ENCODE measurements at regions not wholly inside any gene's neighbourhood (a gene's known extent, or its start where the extent isn't known, plus 50 kb on each side); places are given as distances from the start of the nearest gene placed in this dataset.
"Not testable (repeated sequence)": the region's sequence is repeated elsewhere in the genome, so short reads cannot be mapped to it uniquely, and the experiment has no call there.

DNA sequence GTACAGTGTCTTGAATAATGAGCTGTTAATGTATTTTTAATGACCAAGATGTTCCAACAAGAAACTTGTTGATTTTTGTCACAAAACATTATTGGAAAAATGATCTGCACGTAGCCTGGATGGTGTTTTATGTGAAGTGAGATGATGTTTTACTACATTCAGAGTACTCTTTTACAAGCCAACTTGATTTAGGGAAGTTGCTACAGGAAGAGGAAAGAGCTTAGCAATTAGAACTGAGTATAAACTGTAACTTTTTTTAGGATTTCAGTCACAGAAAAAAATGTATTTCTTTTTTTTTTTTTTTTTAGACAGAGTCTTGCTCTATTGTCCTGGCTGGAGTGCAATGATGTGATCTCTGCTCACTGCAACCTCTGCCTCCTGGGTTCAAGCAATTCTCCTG is 113.6 kb upstream of the ADRA1B start:
- 56 to 70% (median 61%) methylated on average over 1 of the region's 1 CpG for WGBS, 4 donors
- TF ChIP-seq, protein P1, sequence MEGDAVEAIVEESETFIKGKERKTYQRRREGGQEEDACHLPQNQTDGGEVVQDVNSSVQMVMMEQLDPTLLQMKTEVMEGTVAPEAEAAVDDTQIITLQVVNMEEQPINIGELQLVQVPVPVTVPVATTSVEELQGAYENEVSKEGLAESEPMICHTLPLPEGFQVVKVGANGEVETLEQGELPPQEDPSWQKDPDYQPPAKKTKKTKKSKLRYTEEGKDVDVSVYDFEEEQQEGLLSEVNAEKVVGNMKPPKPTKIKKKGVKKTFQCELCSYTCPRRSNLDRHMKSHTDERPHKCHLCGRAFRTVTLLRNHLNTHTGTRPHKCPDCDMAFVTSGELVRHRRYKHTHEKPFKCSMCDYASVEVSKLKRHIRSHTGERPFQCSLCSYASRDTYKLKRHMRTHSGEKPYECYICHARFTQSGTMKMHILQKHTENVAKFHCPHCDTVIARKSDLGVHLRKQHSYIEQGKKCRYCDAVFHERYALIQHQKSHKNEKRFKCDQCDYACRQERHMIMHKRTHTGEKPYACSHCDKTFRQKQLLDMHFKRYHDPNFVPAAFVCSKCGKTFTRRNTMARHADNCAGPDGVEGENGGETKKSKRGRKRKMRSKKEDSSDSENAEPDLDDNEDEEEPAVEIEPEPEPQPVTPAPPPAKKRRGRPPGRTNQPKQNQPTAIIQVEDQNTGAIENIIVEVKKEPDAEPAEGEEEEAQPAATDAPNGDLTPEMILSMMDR (IDR thresholded peaks at IDR 0.05): no peak
- no peak for TF ChIP-seq POLR2A (IDR thresholded peaks at IDR 0.05)

DNA sequence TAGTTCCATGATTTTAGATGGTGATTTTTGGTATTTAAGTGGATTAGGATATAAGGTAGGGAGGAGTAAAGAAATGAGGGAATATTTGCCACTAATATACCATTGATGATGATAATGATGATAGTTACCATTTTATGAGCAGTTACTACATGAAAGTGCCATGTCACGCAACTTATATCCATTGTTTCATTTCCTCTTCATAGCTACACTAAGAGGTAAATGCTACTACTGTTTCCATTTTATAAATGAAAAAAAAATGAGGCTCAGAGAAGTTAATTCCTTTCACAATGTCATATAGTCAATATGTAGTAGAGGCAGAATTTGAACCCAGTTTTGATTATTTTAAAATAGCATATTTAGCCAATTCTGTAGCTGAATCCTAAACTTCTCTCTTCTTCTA is 112.2 kb upstream of the ADRA1B start:
- 66 to 91% (median 79%) methylated on average over 1 of the region's 1 CpG for WGBS, 4 donors
- DNase-seq: no peak
- no peaks in the 10 kb centered on the region for H3K27me3 ChIP-seq
- no peak overlapping the region for H3K27ac ChIP-seq
- intact Hi-C loops (cut with DNase I): no loop called here
- no peak overlapping the region for H3K4me3 ChIP-seq
- H3K4me1 ChIP-seq (replicated peaks in 1 of 2): peaks cover 0 to 3% of the 10 kb centered on the region in 2 donors
- TF ChIP-seq, protein P1 (IDR thresholded peaks at IDR 0.05): no peak
- no peak for TF ChIP-seq POLR2A (IDR thresholded peaks at IDR 0.05)
- no peaks in the 10 kb centered on the region for H3K36me3 ChIP-seq (replicated peaks in 1 of 2)
- no peaks in the 10 kb centered on the region for H3K9me3 ChIP-seq (replicated peaks in 1 of 3)

More for the DNA sequence above, 113.6 kb upstream of the ADRA1B start:
- no peak for DNase-seq
- Histone ChIP-seq H3K4me1 (replicated peaks in 1 of 2) (peaks cover 0 to 3% of the 10 kb centered on the region in 2 donors), H3K36me3 (replicated peaks in 1 of 2) (no peaks in the 10 kb centered on the region), H3K27ac (no peak overlapping the region), H3K27me3 (no peaks in the 10 kb centered on the region), H3K9me3 (replicated peaks in 1 of 3) (no peaks in the 10 kb centered on the region), H3K4me3 (no peak overlapping the region)
- intact Hi-C loops (cut with DNase I): no loop called here

DNA sequence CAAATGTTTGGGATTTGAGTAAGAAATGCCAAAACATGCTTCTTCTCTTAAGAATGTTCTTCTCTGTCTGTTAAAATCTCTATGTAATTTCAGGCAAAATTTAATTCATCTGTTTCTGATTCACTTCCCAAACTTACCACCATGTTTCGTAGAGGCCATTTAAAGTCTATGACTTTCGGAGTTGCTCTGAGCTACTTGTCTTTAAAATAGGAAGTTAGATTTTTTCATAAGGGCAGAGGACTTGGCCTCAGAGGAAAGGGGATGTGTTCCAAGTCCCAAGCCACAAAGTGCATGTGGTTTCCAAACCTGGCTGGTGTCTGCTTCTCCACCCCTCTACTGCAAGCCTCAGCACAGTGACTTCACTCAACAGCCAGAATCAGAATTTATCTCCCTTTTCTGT is 111.3 kb upstream of the ADRA1B start:
- peak in 6 of 7 donors; percentile 20 to 58 (median 38) for DNase-seq

DNA sequence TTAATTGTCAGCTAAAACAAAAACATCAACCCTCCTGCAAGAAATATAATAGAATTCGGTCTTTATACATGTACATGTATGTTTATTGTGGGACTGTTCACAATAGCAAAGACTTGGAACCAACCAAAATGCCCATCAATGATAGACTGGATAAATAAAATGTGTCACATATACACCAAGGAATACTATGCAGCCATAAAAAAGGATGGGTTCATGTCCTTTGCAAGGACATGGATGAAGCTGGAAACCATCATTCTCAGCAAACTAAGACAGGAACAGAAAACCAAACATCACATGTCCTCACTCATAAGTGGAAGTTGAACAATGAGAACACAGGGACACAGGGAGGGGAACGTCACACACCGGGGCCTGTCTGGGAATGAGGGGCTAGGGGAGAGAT is 109.1 kb upstream of the ADRA1B start:
- H3K27me3 ChIP-seq; H3K4me3 ChIP-seq; H3K4me1 ChIP-seq (replicated peaks in 1 of 2); H3K9me3 ChIP-seq (replicated peaks in 1 of 3); H3K36me3 ChIP-seq (replicated peaks in 1 of 2); intact Hi-C loops (cut with DNase I); H3K27ac ChIP-seq; DNase-seq: not testable (repeated sequence)
- 81 to 88% (median 87%) methylated on average over 3 of the region's 3 CpGs for WGBS, 4 donors

More for the DNA sequence above, 111.3 kb upstream of the ADRA1B start:
- H3K36me3 ChIP-seq (replicated peaks in 1 of 2): no peaks in the 10 kb centered on the region
- no peaks in the 10 kb centered on the region for H3K9me3 ChIP-seq (replicated peaks in 1 of 3)
- H3K27ac ChIP-seq: no peak overlapping the region
- peaks cover 0 to 3% of the 10 kb centered on the region in 2 donors for H3K4me1 ChIP-seq (replicated peaks in 1 of 2)
- no peak for TF ChIP-seq POLR2A (IDR thresholded peaks at IDR 0.05)
- TF ChIP-seq, protein P1 (IDR thresholded peaks at IDR 0.05): no peak
- intact Hi-C loops (cut with DNase I): no loop called here
- 53 to 83% (median 64%) methylated on average over 2 of the region's 2 CpGs for WGBS, 4 donors
- H3K4me3 ChIP-seq: no peak overlapping the region
- H3K27me3 ChIP-seq: no peaks in the 10 kb centered on the region

DNA sequence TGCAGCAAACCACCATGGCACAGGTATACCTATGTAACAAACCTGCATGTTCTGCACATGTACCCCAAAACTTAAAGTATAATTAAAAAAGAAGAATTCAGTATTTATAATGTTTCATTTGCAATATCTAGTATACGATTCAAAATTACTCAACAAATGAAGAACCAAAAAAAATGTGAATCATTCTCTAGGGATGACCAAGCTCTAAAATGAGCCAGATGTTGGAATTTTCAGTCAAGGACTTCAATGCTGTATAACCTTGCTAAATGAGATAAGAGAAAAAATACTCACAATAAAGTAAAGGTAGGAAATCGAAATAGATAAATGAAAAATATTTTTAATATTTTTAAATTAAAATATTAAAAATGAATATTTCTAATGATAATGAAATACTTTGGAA is 108.7 kb upstream of the ADRA1B start:
- H3K36me3 ChIP-seq (replicated peaks in 1 of 2): no peaks in the 10 kb centered on the region
- H3K9me3 ChIP-seq (replicated peaks in 1 of 3): no peaks in the 10 kb centered on the region
- intact Hi-C loops (cut with DNase I): no loop called here
- 36 to 55% (median 48%) methylated on average over 2 of the region's 2 CpGs for WGBS, 4 donors
- no peak overlapping the region for H3K27ac ChIP-seq
- TF ChIP-seq, protein P1 (IDR thresholded peaks at IDR 0.05): no peak
- no peak for TF ChIP-seq POLR2A (IDR thresholded peaks at IDR 0.05)
- H3K27me3 ChIP-seq: no peaks in the 10 kb centered on the region
- no peak overlapping the region for H3K4me3 ChIP-seq
- no peak for DNase-seq
- peaks cover 0 to 3% of the 10 kb centered on the region in 2 donors for H3K4me1 ChIP-seq (replicated peaks in 1 of 2)
